ENCODE measurements at regions not wholly inside any gene's neighbourhood (a gene's known extent, or its start where the extent isn't known, plus 50 kb on each side); places are given as distances from the start of the nearest gene placed in this dataset.

DNA sequence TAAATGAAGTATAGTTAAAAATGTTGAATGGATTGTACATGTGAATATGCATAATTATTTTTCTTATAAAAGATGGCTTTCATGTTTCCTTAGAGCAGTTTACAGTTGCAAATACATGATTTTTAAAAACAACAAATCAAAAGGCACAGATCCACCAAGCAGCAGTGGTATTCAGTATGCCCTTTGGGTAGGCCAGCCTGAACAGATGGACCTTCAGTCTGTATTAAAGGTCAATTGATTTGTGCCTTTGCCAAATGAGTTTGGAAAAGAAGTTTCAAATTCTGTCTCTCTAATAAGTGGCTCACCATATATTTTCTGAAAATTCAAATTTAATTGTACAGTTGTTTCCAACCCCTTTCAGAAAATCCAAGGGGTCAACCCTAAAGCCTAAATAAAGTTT is 477.1 kb downstream of the NSUN3 start:
- no peaks in the 10 kb centered on the region for H3K9me3 ChIP-seq (ENCODE audit: severe bottlenecking)
- DNase-seq: no peak
- H3K27me3 ChIP-seq (ENCODE audit: insufficient read depth, low read depth, severe bottlenecking): peaks cover 3% of the 10 kb centered on the region
- no peak overlapping the region for H3K4me3 ChIP-seq (ENCODE audit: low read depth, low read length)
- no peaks in the 10 kb centered on the region for H3K36me3 ChIP-seq
- no peak overlapping the region for H3K27ac ChIP-seq
- TF ChIP-seq, protein P1, sequence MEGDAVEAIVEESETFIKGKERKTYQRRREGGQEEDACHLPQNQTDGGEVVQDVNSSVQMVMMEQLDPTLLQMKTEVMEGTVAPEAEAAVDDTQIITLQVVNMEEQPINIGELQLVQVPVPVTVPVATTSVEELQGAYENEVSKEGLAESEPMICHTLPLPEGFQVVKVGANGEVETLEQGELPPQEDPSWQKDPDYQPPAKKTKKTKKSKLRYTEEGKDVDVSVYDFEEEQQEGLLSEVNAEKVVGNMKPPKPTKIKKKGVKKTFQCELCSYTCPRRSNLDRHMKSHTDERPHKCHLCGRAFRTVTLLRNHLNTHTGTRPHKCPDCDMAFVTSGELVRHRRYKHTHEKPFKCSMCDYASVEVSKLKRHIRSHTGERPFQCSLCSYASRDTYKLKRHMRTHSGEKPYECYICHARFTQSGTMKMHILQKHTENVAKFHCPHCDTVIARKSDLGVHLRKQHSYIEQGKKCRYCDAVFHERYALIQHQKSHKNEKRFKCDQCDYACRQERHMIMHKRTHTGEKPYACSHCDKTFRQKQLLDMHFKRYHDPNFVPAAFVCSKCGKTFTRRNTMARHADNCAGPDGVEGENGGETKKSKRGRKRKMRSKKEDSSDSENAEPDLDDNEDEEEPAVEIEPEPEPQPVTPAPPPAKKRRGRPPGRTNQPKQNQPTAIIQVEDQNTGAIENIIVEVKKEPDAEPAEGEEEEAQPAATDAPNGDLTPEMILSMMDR (IDR thresholded peaks at IDR 0.05; ENCODE audit: low read depth, low read length): no peak

DNA sequence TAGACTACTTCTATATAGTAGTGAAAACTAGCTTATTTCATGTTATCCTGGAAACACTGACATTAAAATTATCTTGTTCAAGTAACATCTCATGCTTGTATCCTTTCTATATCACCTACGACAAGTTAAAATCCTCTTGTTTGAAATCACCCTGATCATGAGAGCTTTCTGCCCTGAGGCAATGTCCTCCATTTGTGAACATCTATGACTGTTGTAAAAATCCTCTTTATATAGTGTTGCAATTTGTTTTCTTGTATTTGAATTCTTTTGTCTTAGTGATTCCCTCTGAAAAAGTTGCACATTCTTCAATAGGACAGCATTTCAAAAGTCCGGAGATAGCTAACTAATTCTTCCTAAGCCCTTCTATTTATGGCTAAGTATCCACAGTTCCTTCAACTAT is 480.3 kb downstream of the NSUN3 start:
- DNase-seq: no peak

DNA sequence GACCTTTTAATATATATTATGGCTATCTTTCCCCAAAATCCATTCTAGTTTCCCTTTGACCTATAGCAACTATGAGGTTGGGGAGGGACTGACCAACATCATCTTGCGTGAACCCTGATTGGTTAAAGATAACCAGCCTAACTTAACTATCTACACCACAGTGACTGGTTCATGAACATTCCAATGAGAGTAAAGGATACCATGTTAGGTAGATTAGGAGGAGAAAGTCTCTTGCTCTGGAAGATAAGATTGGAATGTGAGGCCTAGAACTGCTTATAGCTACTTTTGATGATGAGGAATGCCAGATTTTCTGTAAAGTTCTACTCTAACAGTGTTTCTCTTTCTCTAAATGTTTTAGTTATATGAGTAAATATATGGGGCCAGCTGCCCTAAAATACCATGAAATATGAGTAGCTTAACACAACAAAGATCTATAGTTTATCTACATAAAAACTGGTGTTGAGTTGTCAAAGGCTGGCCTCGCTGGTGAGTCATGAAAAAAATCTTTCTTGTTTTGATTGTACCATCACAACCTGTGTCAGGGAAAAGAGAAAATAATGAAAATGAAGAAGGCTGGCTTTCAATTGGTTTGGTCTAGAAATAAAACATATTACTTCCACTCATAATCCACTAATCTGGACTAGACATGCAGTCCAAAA is 481.4 kb downstream of the NSUN3 start:
- TF ChIP-seq, protein P1 (IDR thresholded peaks at IDR 0.05; ENCODE audit: low read depth, low read length): no peak
- H3K27me3 ChIP-seq (ENCODE audit: insufficient read depth, low read depth, severe bottlenecking): peaks cover 3% of the 10 kb centered on the region
- H3K4me3 ChIP-seq (ENCODE audit: low read depth, low read length): no peak overlapping the region
- no peak for DNase-seq
- H3K27ac ChIP-seq: no peak overlapping the region
- no peaks in the 10 kb centered on the region for H3K36me3 ChIP-seq
- no peaks in the 10 kb centered on the region for H3K9me3 ChIP-seq (ENCODE audit: severe bottlenecking)

More for the DNA sequence above, 480.3 kb downstream of the NSUN3 start:
- no peak overlapping the region for H3K27ac ChIP-seq
- H3K27me3 ChIP-seq (ENCODE audit: insufficient read depth, low read depth, severe bottlenecking): peaks cover 3% of the 10 kb centered on the region
- TF ChIP-seq, protein P1 (IDR thresholded peaks at IDR 0.05; ENCODE audit: low read depth, low read length): no peak
- no peak overlapping the region for H3K4me3 ChIP-seq (ENCODE audit: low read depth, low read length)
- no peaks in the 10 kb centered on the region for H3K9me3 ChIP-seq (ENCODE audit: severe bottlenecking)
- H3K36me3 ChIP-seq: no peaks in the 10 kb centered on the region

DNA sequence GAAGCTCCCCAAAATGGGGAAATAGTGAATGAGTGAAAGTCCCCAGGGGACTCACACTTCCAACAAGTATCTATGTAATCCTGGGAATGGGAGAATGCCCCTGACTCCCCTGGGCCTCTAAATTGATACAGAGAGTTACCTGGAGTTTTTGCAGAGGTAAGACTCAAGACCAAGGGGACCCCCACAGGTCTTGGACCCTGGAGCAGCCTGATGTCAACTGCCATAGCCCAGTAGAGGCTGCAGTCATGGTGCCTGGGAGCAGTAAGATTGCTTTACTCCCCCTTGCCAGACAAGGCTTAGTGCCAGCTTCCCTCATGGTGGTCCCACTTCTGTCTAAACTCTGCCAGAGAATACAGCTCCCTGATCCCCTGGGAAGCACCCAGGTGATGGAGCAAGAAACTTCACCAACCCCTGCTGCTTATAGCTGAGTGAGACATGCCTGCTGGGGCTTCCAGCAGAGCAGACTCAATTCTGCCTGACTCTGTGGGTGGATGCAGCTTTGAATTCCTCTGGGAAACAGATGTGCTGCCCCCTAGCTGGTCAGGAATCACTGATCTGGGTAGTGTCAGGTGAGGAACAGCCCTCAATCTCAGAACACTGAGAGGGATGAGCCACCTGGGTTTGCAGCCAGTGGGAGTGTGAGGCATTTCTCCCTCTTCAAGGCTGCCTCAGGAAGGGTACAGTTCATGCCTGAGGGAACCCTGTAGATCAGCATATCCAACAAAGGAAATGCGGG is 485.9 kb downstream of the NSUN3 start:
- Histone ChIP-seq H3K27ac (no peak overlapping the region), H3K4me3 (ENCODE audit: low read depth, low read length) (no peak overlapping the region), H3K27me3 (ENCODE audit: insufficient read depth, low read depth, severe bottlenecking) (no peaks in the 10 kb centered on the region), H3K9me3 (ENCODE audit: severe bottlenecking) (no peaks in the 10 kb centered on the region), H3K36me3 (no peaks in the 10 kb centered on the region)
- TF ChIP-seq, protein P1 (IDR thresholded peaks at IDR 0.05; ENCODE audit: low read depth, low read length): no peak
- DNase-seq: no peak

DNA sequence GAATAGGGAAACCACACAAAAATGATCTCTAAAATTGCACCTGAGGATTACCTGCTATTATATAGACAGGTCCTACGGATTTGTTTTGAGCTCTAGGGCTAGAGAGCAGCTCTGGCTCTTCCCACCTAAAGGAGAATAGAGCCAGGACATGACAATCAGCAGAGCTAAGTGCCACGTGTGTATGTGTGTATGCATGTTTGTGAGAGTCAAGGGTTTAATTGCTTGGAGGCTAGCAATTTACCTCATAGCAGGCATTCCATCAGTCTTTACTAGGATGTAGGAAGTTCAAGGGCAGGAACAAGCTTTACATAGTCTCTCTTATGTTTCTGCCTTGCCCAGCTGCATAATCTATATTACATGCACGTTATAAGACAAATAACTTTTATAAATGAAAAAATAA is 498.2 kb downstream of the NSUN3 start:
- Histone ChIP-seq H3K27ac (no peak overlapping the region), H3K36me3 (no peaks in the 10 kb centered on the region), H3K9me3 (ENCODE audit: severe bottlenecking) (no peaks in the 10 kb centered on the region), H3K27me3 (ENCODE audit: insufficient read depth, low read depth, severe bottlenecking) (no peaks in the 10 kb centered on the region), H3K4me3 (ENCODE audit: low read depth, low read length) (no peak overlapping the region)
- TF ChIP-seq, protein P1 (IDR thresholded peaks at IDR 0.05; ENCODE audit: low read depth, low read length): no peak
- DNase-seq: no peak
